Stimulated activated CD4-positive, alpha-beta T cell treated with anti-CD3 and anti-CD28 coated beads, Interleukin-15, amount 100 ng/mL, for 48 hours (primary cell): ENCODE measurements at regions not wholly inside any gene's neighbourhood (a gene's known extent, or its start where the extent isn't known, plus 50 kb on each side); places are given as distances from the start of the nearest gene placed in this dataset.
"Not testable (repeated sequence)": the region's sequence is repeated elsewhere in the genome, so short reads cannot be mapped to it uniquely, and the experiment has no call there.

Source experiments
- DNase-seq, 2 donors: peaks; one replicate each; pipeline ENCODE4 v3.0.0-alpha.2; 2020; ENCODE audit warnings: low read depth in 2 of 2

- no peak for DNase-seq
Measured at GRCh38 chr2:172259827-172260226, 157.1 kb upstream of the DLX2 start.

DNA sequence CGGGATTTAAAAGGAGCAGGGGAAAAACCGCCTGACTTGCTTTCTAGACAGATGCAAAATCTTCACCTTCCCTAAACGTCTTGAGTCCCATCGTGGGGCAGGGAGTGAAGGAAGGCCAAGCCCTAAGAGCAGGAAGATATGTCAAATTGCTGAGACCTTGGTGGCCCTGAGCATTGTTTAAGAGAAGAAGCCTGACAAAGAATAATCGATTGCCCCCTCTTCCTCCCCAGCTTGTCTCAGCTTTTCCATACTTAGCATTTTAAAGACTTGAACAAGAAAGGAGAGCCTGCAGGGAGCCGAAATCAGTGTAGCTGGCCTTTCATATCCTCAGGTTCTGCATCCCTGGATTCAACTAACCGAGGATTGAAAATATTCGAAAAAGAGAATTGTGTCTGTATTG lies 157.6 kb upstream of the DLX2 start:
- no peak for DNase-seq

- no peak for DNase-seq
Measured at GRCh38 chr2:172261292-172261691, 158.6 kb upstream of the DLX2 start.

DNA sequence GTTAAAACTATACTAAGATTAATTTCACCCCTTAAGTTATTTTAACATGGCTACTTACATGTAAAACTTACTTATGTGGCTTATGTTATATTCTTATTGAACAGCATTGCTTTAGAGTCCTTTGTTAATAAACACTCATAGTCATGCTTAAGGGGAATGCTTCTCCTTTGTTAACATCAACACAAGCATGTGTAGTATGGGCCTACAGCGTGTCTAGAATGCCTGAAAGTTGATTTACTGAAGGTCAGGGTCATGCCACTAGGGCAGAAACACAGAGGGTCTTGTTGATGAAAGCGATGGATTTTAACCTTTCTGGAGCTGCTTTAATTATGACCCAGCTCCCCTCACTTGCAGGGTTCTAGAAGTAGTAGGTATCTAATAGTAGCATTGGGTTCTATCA lies 159.8 kb upstream of the DLX2 start:
- no peak for DNase-seq

DNA sequence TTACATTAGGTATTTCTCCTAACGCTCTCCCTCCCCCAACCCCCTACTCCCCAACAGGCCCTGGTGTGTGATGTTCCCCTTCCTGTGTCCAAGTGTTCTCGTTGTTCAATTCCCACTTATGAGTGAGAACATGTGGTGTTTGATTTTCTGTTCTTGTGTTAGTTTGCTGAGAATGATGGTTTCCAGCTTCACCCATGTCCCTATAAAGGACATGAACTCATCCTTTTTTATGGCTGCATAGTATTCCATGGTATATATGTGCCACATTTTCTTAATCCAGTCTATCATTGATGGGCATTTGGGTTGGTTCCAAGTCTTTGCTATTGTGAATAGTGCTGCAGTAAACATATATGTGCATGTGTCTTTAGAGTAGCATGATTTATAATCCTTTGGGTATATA lies 162.1 kb upstream of the DLX2 start:
- DNase-seq: not testable (repeated sequence)

- DNase-seq: not testable (repeated sequence)
Measured at GRCh38 chr2:172269507-172270244, 157.7 kb upstream of the ITGA6 start.

DNA sequence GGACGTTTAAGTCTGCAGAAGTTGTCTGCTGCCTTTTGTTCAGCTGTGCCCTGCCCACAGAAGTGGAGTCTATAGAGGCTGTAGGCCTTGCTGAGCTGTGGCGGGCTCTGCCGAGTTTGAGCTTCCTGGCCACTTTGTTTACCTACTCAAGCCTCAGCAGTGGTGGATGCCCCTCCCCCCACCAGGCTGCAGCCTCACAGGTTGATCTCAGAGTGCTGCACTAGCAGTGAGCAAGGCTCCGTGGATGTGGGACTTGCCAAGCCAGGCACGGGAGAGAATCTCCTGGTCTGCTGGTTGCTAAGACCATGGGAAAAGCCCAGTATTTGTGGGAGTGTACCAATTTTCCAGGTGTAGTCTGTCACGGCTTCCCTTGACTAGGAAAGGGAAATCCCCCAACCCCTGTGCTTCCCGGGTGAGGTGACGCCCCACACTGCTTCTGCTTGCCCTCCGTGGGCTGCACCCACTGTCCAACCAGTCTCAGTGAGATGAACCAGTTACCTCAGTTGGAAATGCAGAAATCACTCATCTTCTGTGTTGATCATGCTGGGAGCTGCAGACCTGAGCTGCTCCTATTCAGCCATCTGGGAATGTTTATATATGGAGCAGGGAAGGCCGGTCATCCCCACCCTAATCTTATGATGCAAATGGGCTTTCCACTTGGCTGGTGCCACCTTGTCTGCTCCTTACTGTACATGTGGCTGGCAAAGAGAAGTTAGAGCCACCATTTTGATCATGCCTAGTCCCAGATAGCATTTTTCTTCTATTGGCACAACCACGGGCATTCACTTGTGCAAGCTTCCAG lies 156.9 kb upstream of the ITGA6 start:
- no peak for DNase-seq

- DNase-seq: no peak
Measured at GRCh38 chr2:172273910-172274571, 153.3 kb upstream of the ITGA6 start.

DNA sequence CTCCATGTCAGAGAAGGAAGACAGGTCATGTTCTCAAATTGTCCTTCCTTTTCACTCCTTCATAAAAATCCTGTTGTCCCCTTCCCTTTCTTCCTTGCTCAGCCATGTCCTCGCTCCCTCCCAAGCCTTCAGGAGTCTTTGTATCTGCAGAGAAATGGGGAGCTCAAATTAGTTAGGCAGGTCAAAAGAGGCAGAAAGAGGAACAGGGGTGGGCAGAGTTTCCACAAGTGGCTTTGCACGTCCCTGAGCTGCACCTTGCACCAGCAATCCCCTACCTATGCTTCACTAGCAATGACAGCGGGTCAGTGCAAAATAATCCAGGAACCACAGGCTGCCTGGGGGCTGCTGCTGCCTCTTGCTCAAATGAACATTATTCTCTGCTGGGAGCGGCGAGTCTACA lies 152.1 kb upstream of the ITGA6 start:
- no peak for DNase-seq

DNA sequence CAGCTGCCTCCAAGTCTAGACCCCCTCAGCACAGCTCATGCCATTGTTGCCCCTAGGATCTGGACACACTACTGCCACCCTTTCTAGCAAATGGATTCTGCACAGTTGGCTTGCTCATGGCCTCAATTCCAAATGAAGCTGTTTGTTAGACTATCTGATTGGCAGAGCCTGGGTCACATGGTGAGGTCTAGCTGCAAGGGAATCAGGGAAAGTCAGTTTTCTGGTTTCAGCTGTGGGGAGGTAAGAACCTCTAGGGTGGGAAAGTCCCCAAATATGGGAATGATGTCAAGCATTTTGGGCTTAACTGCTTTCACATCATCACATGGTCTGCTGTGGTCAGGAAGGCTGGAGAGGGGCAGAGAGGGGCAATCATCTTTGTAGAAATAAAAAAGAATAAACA lies 150.4 kb upstream of the ITGA6 start:
- no peak for DNase-seq

GRCh38 chr2:172278667-172279066 lies 148.7 kb upstream of the ITGA6 start:
- DNase-seq: no peak

DNA sequence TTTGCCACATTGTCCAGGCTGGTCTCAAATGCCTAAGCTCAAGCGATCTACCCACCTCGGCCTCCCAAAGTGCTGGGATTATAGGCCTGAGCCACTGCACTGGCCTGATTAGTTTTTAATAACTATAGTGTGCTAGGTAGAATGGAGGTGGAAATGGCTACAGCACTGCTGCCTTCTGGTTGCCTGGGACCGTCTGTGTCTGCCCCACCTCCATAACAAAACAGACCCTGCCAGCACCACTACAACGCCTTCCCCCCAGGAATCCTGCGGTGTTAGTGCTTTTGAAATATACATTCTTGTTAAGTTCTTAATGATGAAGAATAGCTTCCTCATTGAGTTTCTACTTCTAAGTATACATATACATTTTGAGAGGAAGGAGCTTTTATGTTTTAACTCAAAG lies 148.2 kb upstream of the ITGA6 start:
- no peak for DNase-seq

- DNase-seq: no peak
Measured at GRCh38 chr2:172279813-172280212, 147.6 kb upstream of the ITGA6 start.

- DNase-seq: no peak
Measured at GRCh38 chr2:172280571-172281361, 146.6 kb upstream of the ITGA6 start.

GRCh38 chr2:172281648-172282570 lies 145.5 kb upstream of the ITGA6 start:
- no peak for DNase-seq

DNA sequence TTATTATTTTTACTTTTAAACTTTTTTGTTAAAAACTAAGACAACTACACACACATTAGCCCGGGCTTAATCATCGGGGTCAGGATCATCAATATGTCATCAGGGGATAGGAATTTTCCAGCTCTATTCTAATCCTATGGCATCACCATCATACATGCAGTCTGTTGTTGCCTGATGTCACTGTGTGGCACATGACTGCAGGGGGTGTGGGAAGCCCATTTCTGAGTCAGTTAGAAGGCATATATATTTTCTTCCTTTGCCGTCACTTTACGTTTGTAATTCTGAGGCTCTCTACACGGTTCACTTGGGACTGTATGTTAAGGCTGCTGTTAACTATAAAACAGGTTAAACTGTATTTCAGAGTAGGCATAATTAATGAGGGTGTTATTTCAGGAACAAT lies 144.4 kb upstream of the ITGA6 start:
- DNase-seq: no peak

DNA sequence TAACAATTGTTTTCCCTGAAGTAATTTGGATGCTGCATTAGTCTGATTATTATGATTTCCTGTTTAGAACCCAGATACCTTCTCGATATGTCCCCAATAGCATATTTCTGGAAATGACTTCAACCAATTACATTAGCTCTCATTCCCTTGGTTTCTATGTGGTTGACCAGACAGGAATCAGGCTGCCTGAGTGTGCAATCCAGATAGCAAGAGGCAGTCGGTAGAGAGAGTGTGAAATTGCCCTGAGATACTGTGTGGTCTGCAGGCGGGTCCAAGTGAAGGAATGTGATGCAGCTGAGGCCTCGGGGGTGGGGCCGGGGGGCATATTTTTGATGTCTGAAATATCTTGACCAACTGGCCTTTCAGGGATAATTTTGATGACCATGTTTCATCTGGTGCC lies 143.9 kb upstream of the ITGA6 start:
- DNase-seq: no peak

GRCh38 chr2:172284209-172284608 lies 143.2 kb upstream of the ITGA6 start:
- DNase-seq: no peak

GRCh38 chr2:172285010-172285621 lies 142.3 kb upstream of the ITGA6 start:
- no peak for DNase-seq

GRCh38 chr2:172285760-172286159 lies 141.6 kb upstream of the ITGA6 start:
- DNase-seq: no peak
